GM12878 (cell line): ENCODE measurements at regions not wholly inside any gene's neighbourhood (a gene's known extent, or its start where the extent isn't known, plus 50 kb on each side); places are given as distances from the start of the nearest gene placed in this dataset.

ENCODE experiments used
- CREB1 ChIP-seq: IDR thresholded peaks from 2 replicates; pipeline ENCODE4 v1.6.1; 2012; ENCODE audit warnings: low read depth, mild to moderate bottlenecking, inconsistent platforms
- ETV6 ChIP-seq, 2 experiments: fragments of 450-650 bp in 1 of 2; IDR thresholded peaks in 1 of 2; conservative IDR thresholded peaks in 1 of 2; 2 replicates each; pipeline ENCODE4 v1.6.1; 2014; ENCODE audit warnings: antibody characterized with exemption in 1 of 2, borderline replicate concordance in 1 of 2, low read depth in 1 of 2, mild to moderate bottlenecking in 1 of 2, moderate library complexity in 1 of 2
- MXI1 ChIP-seq: fragments of 150-350 bp; IDR thresholded peaks from 2 replicates; pipeline ENCODE4 v1.6.1; 2011; ENCODE audit warnings: low read depth, mild to moderate bottlenecking, inconsistent platforms, low read length, improper control_type of control experiment
- NR2C1 ChIP-seq: fragments of 450-650 bp; IDR thresholded peaks from 2 replicates; pipeline ENCODE4 v1.6.1; 2017; ENCODE audit warnings: antibody characterized with exemption, mild to moderate bottlenecking, moderate library complexity
- TF ChIP-seq, protein P1 (sequence below): fragments of 450-650 bp; IDR thresholded peaks from 2 replicates; pipeline ENCODE4 v1.6.1; 2014; ENCODE audit warnings: mild to moderate bottlenecking
- TF ChIP-seq, protein P2 (sequence below): fragments of 450-650 bp; conservative IDR thresholded peaks from 2 replicates; pipeline ENCODE4 v1.6.1; 2017; ENCODE audit warnings: mild to moderate bottlenecking, moderate library complexity
- TF ChIP-seq, protein P3 (sequence below): IDR thresholded peaks from 2 replicates; pipeline ENCODE4 v1.6.1; 2011; ENCODE audit warnings: low read depth, low read length, improper control_type of control experiment, borderline replicate concordance

DNA sequence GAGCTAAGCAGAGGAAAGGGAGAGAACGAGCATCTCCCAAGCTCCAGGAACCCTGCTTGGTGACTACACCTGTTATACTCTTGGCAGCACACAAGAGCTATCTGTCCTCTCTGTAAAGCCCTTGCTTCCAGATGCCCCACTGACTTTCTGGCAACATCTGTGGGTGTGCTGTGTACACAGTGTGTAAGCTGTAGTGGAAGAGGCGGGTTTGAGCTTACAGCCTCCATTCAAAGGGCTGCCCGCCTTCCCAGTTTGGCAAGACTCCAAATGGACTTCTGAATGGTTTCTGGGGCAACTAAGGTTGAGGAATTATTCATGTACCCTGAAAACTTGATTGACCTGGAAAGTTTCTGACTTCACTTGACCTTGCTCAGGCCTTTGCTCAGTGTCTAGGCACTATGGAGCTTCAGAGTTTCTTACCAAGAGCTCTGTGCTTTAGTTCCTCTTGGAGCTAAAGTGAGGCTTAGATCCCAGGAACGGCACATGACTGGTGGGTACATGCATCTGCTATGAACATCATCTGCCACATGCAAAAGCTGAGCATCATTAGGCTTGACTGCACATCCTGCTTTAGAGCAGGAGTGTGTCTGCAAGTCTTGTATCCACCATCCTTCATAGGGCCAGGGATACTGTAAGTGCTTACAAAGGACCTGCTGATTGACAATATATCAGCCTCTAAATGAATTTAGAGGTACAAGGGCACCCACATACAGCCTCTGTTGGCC lies 290.9 kb upstream of the SIX2 start (continued):
- TF ChIP-seq, protein P1, sequence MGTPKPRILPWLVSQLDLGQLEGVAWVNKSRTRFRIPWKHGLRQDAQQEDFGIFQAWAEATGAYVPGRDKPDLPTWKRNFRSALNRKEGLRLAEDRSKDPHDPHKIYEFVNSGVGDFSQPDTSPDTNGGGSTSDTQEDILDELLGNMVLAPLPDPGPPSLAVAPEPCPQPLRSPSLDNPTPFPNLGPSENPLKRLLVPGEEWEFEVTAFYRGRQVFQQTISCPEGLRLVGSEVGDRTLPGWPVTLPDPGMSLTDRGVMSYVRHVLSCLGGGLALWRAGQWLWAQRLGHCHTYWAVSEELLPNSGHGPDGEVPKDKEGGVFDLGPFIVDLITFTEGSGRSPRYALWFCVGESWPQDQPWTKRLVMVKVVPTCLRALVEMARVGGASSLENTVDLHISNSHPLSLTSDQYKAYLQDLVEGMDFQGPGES, result no peak
- TF ChIP-seq, protein P2, sequence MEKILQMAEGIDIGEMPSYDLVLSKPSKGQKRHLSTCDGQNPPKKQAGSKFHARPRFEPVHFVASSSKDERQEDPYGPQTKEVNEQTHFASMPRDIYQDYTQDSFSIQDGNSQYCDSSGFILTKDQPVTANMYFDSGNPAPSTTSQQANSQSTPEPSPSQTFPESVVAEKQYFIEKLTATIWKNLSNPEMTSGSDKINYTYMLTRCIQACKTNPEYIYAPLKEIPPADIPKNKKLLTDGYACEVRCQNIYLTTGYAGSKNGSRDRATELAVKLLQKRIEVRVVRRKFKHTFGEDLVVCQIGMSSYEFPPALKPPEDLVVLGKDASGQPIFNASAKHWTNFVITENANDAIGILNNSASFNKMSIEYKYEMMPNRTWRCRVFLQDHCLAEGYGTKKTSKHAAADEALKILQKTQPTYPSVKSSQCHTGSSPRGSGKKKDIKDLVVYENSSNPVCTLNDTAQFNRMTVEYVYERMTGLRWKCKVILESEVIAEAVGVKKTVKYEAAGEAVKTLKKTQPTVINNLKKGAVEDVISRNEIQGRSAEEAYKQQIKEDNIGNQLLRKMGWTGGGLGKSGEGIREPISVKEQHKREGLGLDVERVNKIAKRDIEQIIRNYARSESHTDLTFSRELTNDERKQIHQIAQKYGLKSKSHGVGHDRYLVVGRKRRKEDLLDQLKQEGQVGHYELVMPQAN, result no peak
- TF ChIP-seq ETV6 (conservative IDR thresholded peaks at IDR 0.05 in 1 of 2, IDR thresholded peaks at IDR 0.05 in 1 of 2; ENCODE audit: borderline replicate concordance in 1 of 2, low read depth in 1 of 2) (no peak), CREB1 (no peak), NR2C1 (no peak), MXI1 (no peak)
- TF ChIP-seq, protein P3, sequence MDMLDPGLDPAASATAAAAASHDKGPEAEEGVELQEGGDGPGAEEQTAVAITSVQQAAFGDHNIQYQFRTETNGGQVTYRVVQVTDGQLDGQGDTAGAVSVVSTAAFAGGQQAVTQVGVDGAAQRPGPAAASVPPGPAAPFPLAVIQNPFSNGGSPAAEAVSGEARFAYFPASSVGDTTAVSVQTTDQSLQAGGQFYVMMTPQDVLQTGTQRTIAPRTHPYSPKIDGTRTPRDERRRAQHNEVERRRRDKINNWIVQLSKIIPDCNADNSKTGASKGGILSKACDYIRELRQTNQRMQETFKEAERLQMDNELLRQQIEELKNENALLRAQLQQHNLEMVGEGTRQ, result no peak
